HEK293T (cell line): ENCODE measurements at regions not wholly inside any gene's neighbourhood (a gene's known extent, or its start where the extent isn't known, plus 50 kb on each side); places are given as distances from the start of the nearest gene placed in this dataset.
"Not testable (repeated sequence)": the region's sequence is repeated elsewhere in the genome, so short reads cannot be mapped to it uniquely, and the experiment has no call there.

Experiments
- CTCF ChIA-PET: fragments of 350-600 bp; formaldehyde crosslinking; extraction: SDS; loops from one replicate; lab custom pipeline; 2021; ENCODE audit warnings: antibody characterized with exemption, inconsistent platforms; lab: Yijun Ruan, JAX
- POLR2A ChIA-PET: fragments of 350-600 bp; formaldehyde crosslinking; extraction: SDS; loops from one replicate; lab custom pipeline; 2020; ENCODE audit warnings: antibody characterized with exemption, inconsistent platforms; lab: Yijun Ruan, JAX
- DNase-seq: peaks from one replicate; pipeline ENCODE4 v3.0.0; 2012; ENCODE audit warnings: mixed read lengths; ENCODE audit errors: extremely low spot score
- ARNT ChIP-seq: fragments of 450-650 bp; IDR thresholded peaks from 2 replicates; pipeline ENCODE4 v1.6.1; 2017; ENCODE audit warnings: mild to moderate bottlenecking
- BHLHE40 ChIP-seq: fragments of 450-650 bp; IDR thresholded peaks from 2 replicates; pipeline ENCODE4 v1.6.1; 2016; ENCODE audit warnings: mild to moderate bottlenecking, moderate library complexity, borderline replicate concordance
- CTBP1 ChIP-seq: fragments of 450-650 bp; IDR thresholded peaks from 2 replicates; pipeline ENCODE4 v1.6.1; 2016; ENCODE audit warnings: borderline replicate concordance
- ELF4 ChIP-seq: fragments of 450-650 bp; IDR thresholded peaks from 2 replicates; pipeline ENCODE4 v1.6.1; 2017; ENCODE audit warnings: antibody characterized with exemption
- FOXA1 ChIP-seq: fragments of 450-650 bp; IDR thresholded peaks from 2 replicates; pipeline ENCODE4 v1.6.1; 2016; ENCODE audit warnings: mild to moderate bottlenecking
- FOXK2 ChIP-seq: fragments of 450-650 bp; IDR thresholded peaks from 2 replicates; pipeline ENCODE4 v1.6.1; 2016; ENCODE audit warnings: mild to moderate bottlenecking
- FOXM1 ChIP-seq: fragments of 450-650 bp; IDR thresholded peaks from 2 replicates; pipeline ENCODE4 v1.6.1; 2017; ENCODE audit warnings: mild to moderate bottlenecking, borderline replicate concordance
- HDGF ChIP-seq: fragments of 450-650 bp; IDR thresholded peaks from 2 replicates; pipeline ENCODE4 v1.6.1; 2017; ENCODE audit warnings: antibody characterized with exemption, borderline replicate concordance
- L3MBTL2 ChIP-seq: fragments of 450-650 bp; conservative IDR thresholded peaks from 2 replicates; pipeline ENCODE4 v1.6.1; 2016; ENCODE audit warnings: mild to moderate bottlenecking
- LEF1 ChIP-seq: fragments of 450-650 bp; IDR thresholded peaks from 2 replicates; pipeline ENCODE4 v1.6.1; 2017; ENCODE audit warnings: mild to moderate bottlenecking, borderline replicate concordance
- NFRKB ChIP-seq: fragments of 450-650 bp; IDR thresholded peaks from 2 replicates; pipeline ENCODE4 v1.6.1; 2016; ENCODE audit warnings: mild to moderate bottlenecking, moderate library complexity
- PKNOX1 ChIP-seq: fragments of 450-650 bp; IDR thresholded peaks from 2 replicates; pipeline ENCODE4 v1.6.1; 2016
- SP1 ChIP-seq: fragments of 450-650 bp; IDR thresholded peaks from 2 replicates; pipeline ENCODE4 v1.6.1; 2017
- SUZ12 ChIP-seq: fragments of 450-650 bp; IDR thresholded peaks from 2 replicates; pipeline ENCODE4 v1.6.1; 2016; ENCODE audit warnings: mild to moderate bottlenecking
- TARDBP ChIP-seq: fragments of 450-650 bp; IDR thresholded peaks from 2 replicates; pipeline ENCODE4 v1.6.1; 2016
- ZNF384 ChIP-seq: fragments of 450-650 bp; IDR thresholded peaks from 2 replicates; pipeline ENCODE4 v1.6.1; 2016

- ChIA-PET CTCF (no interaction called here), POLR2A (no interaction called here)
- TF ChIP-seq LEF1, result no peak
- no peak for TF ChIP-seq HDGF
- TF ChIP-seq FOXK2, result no peak
- no peak for TF ChIP-seq PKNOX1
- TF ChIP-seq BHLHE40, result no peak
- no peak for DNase-seq
These were observed 536.0 kb downstream of the HAPSTR1 start for GRCh38 chr16:9627427-9627826.

- ChIA-PET POLR2A (no interaction called here), CTCF (no interaction called here)
- no peak for TF ChIP-seq ARNT
- no peak for DNase-seq
These were observed 538.7 kb downstream of the HAPSTR1 start for GRCh38 chr16:9630119-9630518.

GRCh38 chr16:9630985-9631384 lies 539.5 kb downstream of the HAPSTR1 start:
- ChIA-PET CTCF (no interaction called here), POLR2A (no interaction called here)
- no peak for DNase-seq
- TF ChIP-seq TARDBP (no peak), PKNOX1 (no peak), FOXM1 (no peak), SUZ12 (no peak), ELF4 (no peak), FOXA1 (no peak), CTBP1 (no peak)

- TF ChIP-seq FOXA1 (no peak), ZNF384 (no peak), SUZ12 (no peak), FOXM1 (no peak), SP1 (no peak), FOXK2 (no peak), HDGF (no peak), NFRKB (no peak), L3MBTL2 (no peak), BHLHE40 (no peak), TARDBP (no peak), LEF1 (no peak), CTBP1 (no peak), ARNT (no peak)
- ChIA-PET CTCF (no interaction called here), POLR2A (no interaction called here)
- DNase-seq, result no peak
These were observed 542.4 kb downstream of the HAPSTR1 start for GRCh38 chr16:9633844-9634243.

- POLR2A ChIA-PET, CTCF ChIA-PET, DNase-seq: not testable (repeated sequence)
These were observed 543.8 kb downstream of the HAPSTR1 start for GRCh38 chr16:9635150-9635720.

GRCh38 chr16:9644258-9644657 lies 538.0 kb downstream of the GRIN2A start:
- ChIA-PET POLR2A (no interaction called here), CTCF (no interaction called here)
- DNase-seq, result no peak
- no peak for TF ChIP-seq FOXM1
- TF ChIP-seq CTBP1, result no peak
- TF ChIP-seq PKNOX1, result no peak
- no peak for TF ChIP-seq NFRKB
- no peak for TF ChIP-seq ARNT
- no peak for TF ChIP-seq HDGF
- TF ChIP-seq FOXA1, result no peak
- no peak for TF ChIP-seq SUZ12
- no peak for TF ChIP-seq SP1

- TF ChIP-seq FOXA1, result no peak
- no peak for TF ChIP-seq PKNOX1
- no peak for TF ChIP-seq SUZ12
- TF ChIP-seq ZNF384, result no peak
- TF ChIP-seq FOXM1, result no peak
- TF ChIP-seq SP1, result no peak
- TF ChIP-seq ELF4, result no peak
- TF ChIP-seq ARNT, result no peak
- TF ChIP-seq HDGF, result no peak
- no peak for TF ChIP-seq LEF1
- TF ChIP-seq TARDBP, result no peak
- no peak for TF ChIP-seq CTBP1
- ChIA-PET CTCF (no interaction called here), POLR2A (no interaction called here)
These were observed 536.3 kb downstream of the GRIN2A start for GRCh38 chr16:9645911-9646310.

More at GRCh38 chr16:9645911-9646310, 536.3 kb downstream of the GRIN2A start:
- no peak for DNase-seq
